Endothelial cell of umbilical vein (primary cell): ENCODE measurements at regions not wholly inside any gene's neighbourhood (a gene's known extent, or its start where the extent isn't known, plus 50 kb on each side); places are given as distances from the start of the nearest gene placed in this dataset.

Source experiments
- BruUV-seq: library from RNA; stranded (reverse); fragments of 400-500 nt; replicated peaks from 2 replicates; lab custom pipeline; 2021; lab: Mats Ljungman, UMichigan
- CTCF ChIA-PET: fragments of 300-600, 350-600 bp; sonication (Branson Sonifier 250); formaldehyde crosslinking; loops from one replicate; lab custom pipeline; 2021; ENCODE audit warnings: antibody characterized with exemption, inconsistent platforms; lab: Charles Lee
- POLR2A ChIA-PET: fragments of 300-600, 350-600 bp; sonication (Branson Sonifier 250); formaldehyde crosslinking; loops from one replicate; lab custom pipeline; 2021; ENCODE audit warnings: antibody characterized with exemption, inconsistent platforms; lab: Charles Lee
- DNase-seq: peaks from one replicate; pipeline ENCODE4 v3.0.0-alpha.2; 2011; ENCODE audit warnings: low read depth, low spot score
- FAIRE-seq: peaks from 2 replicates; lab custom pipeline; 2011; peaks lifted over from hg19 to GRCh38; lab: Jason Lieb, UNC
- H2AFZ ChIP-seq: 2 replicates; pipeline ENCODE4 v1.6.0; 2012; ENCODE audit warnings: low read depth, low read length, control low read depth, inconsistent platforms
- H3K27ac ChIP-seq: 2 replicates; pipeline ENCODE4 v1.5.1; 2011; ENCODE audit warnings: low read depth, mild to moderate bottlenecking, control low read depth, low read length, moderate library complexity; ENCODE audit not compliant: insufficient read depth
- H3K27me3 ChIP-seq, 2 experiments: 2 replicates each; pipeline versions ENCODE4 v1.6.0 to v1.6.1; 2011; ENCODE audit warnings: low read length in 2 of 2, mixed read lengths in 1 of 2; ENCODE audit not compliant: control insufficient read depth in 2 of 2, insufficient read depth in 2 of 2
- H3K36me3 ChIP-seq, 2 experiments: 2 replicates in 1 of 2; 3 replicates in 1 of 2; pipeline ENCODE4 v1.5.1; 2011; ENCODE audit warnings: low read length in 2 of 2, mild to moderate bottlenecking in 1 of 2, moderate library complexity in 1 of 2; ENCODE audit not compliant: control insufficient read depth in 2 of 2, insufficient read depth in 2 of 2; ENCODE audit errors: extremely low read depth in 1 of 2
- H3K4me1 ChIP-seq: 3 replicates; pipeline ENCODE4 v1.5.1; 2011; ENCODE audit warnings: mild to moderate bottlenecking, low read length; ENCODE audit not compliant: control insufficient read depth, insufficient read depth; ENCODE audit errors: extremely low read depth
- H3K4me2 ChIP-seq: 2 replicates; pipeline ENCODE4 v1.6.1; 2011; ENCODE audit warnings: low read length, control low read depth, mixed read lengths; ENCODE audit not compliant: insufficient read depth
- H3K4me3 ChIP-seq, 3 experiments: fragments of 200-600 bp in 1 of 3; sonication (generic), shearing (Covaris generic) in 1 of 3; replicated peaks in 1 of 3; 2 replicates each; pipeline ENCODE4 v1.5.1; 2011 to 2016; ENCODE audit warnings: control low read depth in 3 of 3, low read length in 3 of 3, mild to moderate bottlenecking in 2 of 3, inconsistent platforms in 1 of 3, low read depth in 1 of 3, moderate library complexity in 1 of 3; ENCODE audit not compliant: insufficient read depth in 1 of 3
- H3K79me2 ChIP-seq: 2 replicates; pipeline ENCODE4 v1.6.0; 2012; ENCODE audit warnings: low read length, inconsistent platforms; ENCODE audit not compliant: control insufficient read depth, insufficient read depth
- H3K9ac ChIP-seq: replicated peaks from 2 replicates; pipeline ENCODE3; 2011; ENCODE audit warnings: low read length, control low read depth; ENCODE audit not compliant: insufficient read depth; ENCODE audit errors: extremely low read depth
- H3K9me1 ChIP-seq: replicated peaks from 3 replicates; pipeline ENCODE4 v1.6.0; 2011; ENCODE audit warnings: mild to moderate bottlenecking, low read length; ENCODE audit not compliant: control insufficient read depth, insufficient read depth; ENCODE audit errors: extremely low read depth
- H3K9me3 ChIP-seq: replicated peaks from 2 replicates; pipeline ENCODE4 v1.5.1; 2012; ENCODE audit warnings: low read length, inconsistent platforms; ENCODE audit not compliant: control insufficient read depth, insufficient read depth
- H4K20me1 ChIP-seq: replicated peaks from 2 replicates; pipeline ENCODE3; 2011; ENCODE audit warnings: mild to moderate bottlenecking, low read length; ENCODE audit not compliant: control insufficient read depth, insufficient read depth; ENCODE audit errors: extremely low read depth
- CTCF ChIP-seq, 2 donors: IDR thresholded peaks; 1 replicate in 1 of 2; 2 replicates in 1 of 2; pipeline ENCODE4 v1.5.1; 2011; ENCODE audit warnings: low read length in 2 of 2, mild to moderate bottlenecking in 2 of 2, moderate library complexity in 2 of 2, control low read depth in 1 of 2, inconsistent platforms in 1 of 2, low read depth in 1 of 2; ENCODE audit not compliant: insufficient read depth in 1 of 2; ENCODE audit errors: extremely low read depth in 1 of 2
- EZH2 ChIP-seq: IDR thresholded peaks from 2 replicates; pipeline ENCODE4 v1.6.1; 2012; ENCODE audit warnings: borderline replicate concordance, low read depth, mild to moderate bottlenecking, moderate library complexity, low read length, inconsistent platforms; ENCODE audit not compliant: severe bottlenecking
- FOS ChIP-seq: IDR thresholded peaks from 2 replicates; pipeline ENCODE4 v1.6.1; 2011; ENCODE audit warnings: mild to moderate bottlenecking, low read length, moderate library complexity, borderline replicate concordance; ENCODE audit not compliant: insufficient read depth
- GATA2 ChIP-seq: IDR thresholded peaks from 2 replicates; pipeline ENCODE4 v1.7.0; 2011; ENCODE audit warnings: low read depth, mild to moderate bottlenecking, moderate library complexity, mixed read lengths, low read length; ENCODE audit not compliant: insufficient read length, insufficient read depth
- JUN ChIP-seq: IDR thresholded peaks from 2 replicates; pipeline ENCODE4 v1.6.1; 2011; ENCODE audit warnings: borderline replicate concordance, low read depth; ENCODE audit not compliant: insufficient read length, insufficient read depth
- MAX ChIP-seq: IDR thresholded peaks from 2 replicates; pipeline ENCODE4 v1.6.1; 2011; ENCODE audit not compliant: insufficient read depth, insufficient read length
- MYC ChIP-seq: IDR thresholded peaks from one replicate; pipeline ENCODE4 v1.6.1; 2011; ENCODE audit warnings: mild to moderate bottlenecking, low read depth, low read length
- POLR2A ChIP-seq: IDR thresholded peaks from 2 replicates; pipeline ENCODE4 v1.6.1; 2012; ENCODE audit warnings: low read depth, mild to moderate bottlenecking, control low read depth, low read length
- POLR2AphosphoS5 ChIP-seq: IDR thresholded peaks from 2 replicates; pipeline ENCODE4 v1.6.1; 2012; ENCODE audit warnings: low read depth, mild to moderate bottlenecking, control low read depth, low read length, moderate library complexity; ENCODE audit not compliant: insufficient read depth
- dilution Hi-C: fragments of 300-500 bp; cut with MboI; formaldehyde crosslinking; loops from one replicate; pipeline ENCODE4 v1.15.0; 2019; ENCODE audit warnings: low sequenced_read_pairs; ENCODE audit not compliant: extremely low pct_ligation_motif_present
- intact Hi-C: fragments of 100-400 bp; cut with micrococcal nuclease; formaldehyde crosslinking; loops from one replicate; pipeline ENCODE4 v1.10.0; 2022

GRCh38 chr5:88524941-88525340 lies 256.3 kb upstream of the TMEM161B start:
- Histone ChIP-seq H3K4me1 (no peaks in the 10 kb centered on the region), H3K9ac (no peak overlapping the region), H3K27ac (no peak overlapping the region), H3K4me2 (no peak overlapping the region), H2AFZ (no peak overlapping the region), H3K4me3 (no peak overlapping the region), H3K79me2 (no peaks in the 10 kb centered on the region), H4K20me1 (no peaks in the 10 kb centered on the region), H3K36me3 (no peaks in the 10 kb centered on the region), H3K27me3 (no peaks in the 10 kb centered on the region), H3K9me1 (no peaks in the 10 kb centered on the region), H3K9me3 (no peaks in the 10 kb centered on the region)
- ChIA-PET CTCF (no interaction called here), POLR2A (no interaction called here)
- TF ChIP-seq FOS (no peak), EZH2 (no peak), CTCF (IDR thresholded peaks at IDR 0.05; ENCODE audit: extremely low read depth in 1 of 2, insufficient read depth in 1 of 2, low read depth in 1 of 2, low read length in 2 of 2) (no peak), JUN (no peak), GATA2 (no peak), POLR2AphosphoS5 (no peak), POLR2A (no peak), MYC (no peak), MAX (no peak)
- intact Hi-C loops (no loop called here), dilution Hi-C loops (no loop called here)
- BruUV-seq, result no TSS peak
- DNase-seq (no peak), FAIRE-seq (no peak)
